Smooth muscle cell (in vitro differentiated cells): ENCODE measurements at regions not wholly inside any gene's neighbourhood (a gene's known extent, or its start where the extent isn't known, plus 50 kb on each side); places are given as distances from the start of the nearest gene placed in this dataset.
A peak's percentile ranks its signal among the peaks of the same experiment; 100 is the strongest.

Source experiments
- DNase-seq: peaks from one replicate; lab custom pipeline; 2025; ENCODE audit not compliant: unreplicated experiment; lab: John Stamatoyannopoulos, UW
- H2AFZ ChIP-seq: fragments of 200-600 bp; sonication (generic); 2 replicates; pipeline ENCODE4 v1.6.0; 2016; ENCODE audit warnings: antibody characterized with exemption, low read depth, mild to moderate bottlenecking
- H3F3A ChIP-seq: fragments of 200-600 bp; sonication (generic); 2 replicates; pipeline ENCODE4 v1.6.0; 2017; ENCODE audit warnings: antibody characterized with exemption, low read depth
- H3K27ac ChIP-seq: fragments of 200-600 bp; sonication (generic); 2 replicates; pipeline ENCODE4 v1.5.1; 2016; ENCODE audit warnings: low read depth, mild to moderate bottlenecking
- H3K27me3 ChIP-seq: fragments of 200-600 bp; sonication (generic); 2 replicates; pipeline ENCODE4 v1.6.1; 2016; ENCODE audit warnings: low read depth, mild to moderate bottlenecking
- H3K36me3 ChIP-seq: fragments of 200-600 bp; sonication (generic); 2 replicates; pipeline ENCODE4 v1.5.1; 2016; ENCODE audit warnings: low read depth
- H3K4me1 ChIP-seq: fragments of 200-600 bp; sonication (generic); 2 replicates; pipeline ENCODE4 v1.5.1; 2016; ENCODE audit warnings: low read depth
- H3K4me2 ChIP-seq: fragments of 200-600 bp; sonication (generic); 2 replicates; pipeline ENCODE4 v1.6.0; 2016; ENCODE audit warnings: mild to moderate bottlenecking
- H3K4me3 ChIP-seq: fragments of 200-600 bp; sonication (generic); 2 replicates; pipeline ENCODE4 v1.5.1; 2016; ENCODE audit warnings: mild to moderate bottlenecking
- H3K79me2 ChIP-seq: fragments of 200-600 bp; sonication (generic); 2 replicates; pipeline ENCODE4 v1.6.0; 2016; ENCODE audit warnings: low read depth, mild to moderate bottlenecking
- H3K9ac ChIP-seq: fragments of 200-600 bp; sonication (generic); 2 replicates; pipeline ENCODE4 v1.6.0; 2016; ENCODE audit warnings: low read depth
- H3K9me3 ChIP-seq: fragments of 200-600 bp; sonication (generic); replicated peaks from 2 replicates; pipeline ENCODE4 v1.5.1; 2016; ENCODE audit warnings: low read depth
- H4K20me1 ChIP-seq: fragments of 200-600 bp; sonication (generic); 2 replicates; pipeline ENCODE4 v1.6.0; 2016; ENCODE audit warnings: low read depth
- CTCF ChIP-seq: fragments of 200-600 bp; sonication (generic); IDR thresholded peaks from 2 replicates; pipeline ENCODE4 v1.5.1; 2017; ENCODE audit warnings: borderline replicate concordance, mild to moderate bottlenecking, antibody characterized with exemption; ENCODE audit not compliant: insufficient read depth, poor library complexity, severe bottlenecking
- WGBS: methylation state at CpG from one replicate; pipeline ENCODE4 v1.1.7; 2016; ENCODE audit warnings: low lambda C conversion rate; 5-methylcytosine and 5-hydroxymethylcytosine counted together

- Histone ChIP-seq H3F3A (peaks cover 7% of the 10 kb centered on the region), H2AFZ (peak overlapping the region; percentile 52), H4K20me1 (no peaks in the 10 kb centered on the region), H3K4me3 (no peak overlapping the region), H3K79me2 (no peaks in the 10 kb centered on the region), H3K9me3 (no peaks in the 10 kb centered on the region), H3K27me3 (no peaks in the 10 kb centered on the region), H3K4me1 (no peaks in the 10 kb centered on the region), H3K9ac (no peak overlapping the region), H3K4me2 (peak overlapping the region; percentile 26), H3K27ac (peak overlapping the region; percentile 86), H3K36me3 (no peaks in the 10 kb centered on the region)
- no peak for TF ChIP-seq CTCF
- WGBS = 57% methylated on average over 3 of the region's 3 CpGs
- DNase-seq = no peak
These were observed 88.0 kb upstream of the RAB27B start for GRCh38 chr18:54740136-54740846.

GRCh38 chr18:54742120-54742519 is 86.2 kb upstream of the RAB27B start:
- Histone ChIP-seq H3K27me3 (no peaks in the 10 kb centered on the region), H2AFZ (peak overlapping the region; percentile 28), H3K9ac (peak overlapping the region; percentile 8), H3F3A (peaks cover 7% of the 10 kb centered on the region), H3K4me2 (peak overlapping the region; percentile 25), H3K4me3 (no peak overlapping the region), H3K4me1 (no peaks in the 10 kb centered on the region), H3K79me2 (no peaks in the 10 kb centered on the region), H4K20me1 (no peaks in the 10 kb centered on the region), H3K9me3 (no peaks in the 10 kb centered on the region), H3K36me3 (no peaks in the 10 kb centered on the region), H3K27ac (peak overlapping the region; percentile 86)
- no peak for TF ChIP-seq CTCF
- 64% methylated on average over 4 of the region's 4 CpGs for WGBS
- DNase-seq = no peak

GRCh38 chr18:54742659-54743604 is 85.3 kb upstream of the RAB27B start:
- no peak for TF ChIP-seq CTCF
- peak overlapping the region; percentile 25 for H3K4me2 ChIP-seq
- peak overlapping the region; percentile 26 for H2AFZ ChIP-seq
- H3K27ac ChIP-seq = peak overlapping the region; percentile 86
- no peaks in the 10 kb centered on the region for H3K4me1 ChIP-seq
- no peak overlapping the region for H3K4me3 ChIP-seq
- DNase-seq = peak; percentile 3
- no peak overlapping the region for H3K9ac ChIP-seq
- no peaks in the 10 kb centered on the region for H3K9me3 ChIP-seq
- WGBS = 78% methylated on average over 2 of the region's 2 CpGs
- no peaks in the 10 kb centered on the region for H3K79me2 ChIP-seq
- peaks cover 7% of the 10 kb centered on the region for H3F3A ChIP-seq
- H3K36me3 ChIP-seq = no peaks in the 10 kb centered on the region
- no peaks in the 10 kb centered on the region for H4K20me1 ChIP-seq
- no peaks in the 10 kb centered on the region for H3K27me3 ChIP-seq
